SH-SY5Y (cell line): ENCODE measurements at regions not wholly inside any gene's neighbourhood (a gene's known extent, or its start where the extent isn't known, plus 50 kb on each side); places are given as distances from the start of the nearest gene placed in this dataset.

Experiments used
- GATA2 ChIP-seq: IDR thresholded peaks from 2 replicates; pipeline ENCODE4 v1.6.1; 2011; ENCODE audit warnings: mild to moderate bottlenecking, low read depth, low read length
- GATA3 ChIP-seq: IDR thresholded peaks from 2 replicates; pipeline ENCODE4 v1.6.1; 2011; ENCODE audit warnings: low read depth, mild to moderate bottlenecking, low read length, moderate library complexity

GRCh38 chr4:52202251-52202779 lies 151.2 kb downstream of the SPATA18 start:
- TF ChIP-seq GATA2 = no peak
- no peak for TF ChIP-seq GATA3

GRCh38 chr4:52202931-52203330 lies 151.8 kb downstream of the SPATA18 start:
- no peak for TF ChIP-seq GATA3
- no peak for TF ChIP-seq GATA2

DNA sequence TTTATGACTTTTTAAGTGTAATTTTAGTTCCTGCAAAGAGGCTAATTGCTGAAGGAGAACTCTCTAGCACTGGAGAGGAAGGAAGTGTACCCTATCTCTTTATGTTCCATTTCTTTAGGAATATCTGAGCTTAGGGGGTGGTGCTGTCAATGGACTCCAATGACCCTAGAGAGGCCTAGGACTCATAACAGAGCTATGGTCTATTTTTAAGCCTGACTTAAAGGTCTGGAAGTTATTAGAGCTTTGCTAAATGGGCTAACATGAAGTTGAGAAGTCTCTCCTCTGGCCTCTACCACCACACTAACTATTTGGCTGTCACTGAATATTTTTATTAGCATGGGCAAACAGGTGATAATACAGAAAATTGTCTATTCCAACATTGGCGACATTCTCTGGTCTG lies 152.2 kb downstream of the SPATA18 start:
- TF ChIP-seq GATA3 = no peak
- TF ChIP-seq GATA2 = no peak

GRCh38 chr4:52204921-52205320 lies 153.8 kb downstream of the SPATA18 start:
- no peak for TF ChIP-seq GATA2
- TF ChIP-seq GATA3 = no peak

DNA sequence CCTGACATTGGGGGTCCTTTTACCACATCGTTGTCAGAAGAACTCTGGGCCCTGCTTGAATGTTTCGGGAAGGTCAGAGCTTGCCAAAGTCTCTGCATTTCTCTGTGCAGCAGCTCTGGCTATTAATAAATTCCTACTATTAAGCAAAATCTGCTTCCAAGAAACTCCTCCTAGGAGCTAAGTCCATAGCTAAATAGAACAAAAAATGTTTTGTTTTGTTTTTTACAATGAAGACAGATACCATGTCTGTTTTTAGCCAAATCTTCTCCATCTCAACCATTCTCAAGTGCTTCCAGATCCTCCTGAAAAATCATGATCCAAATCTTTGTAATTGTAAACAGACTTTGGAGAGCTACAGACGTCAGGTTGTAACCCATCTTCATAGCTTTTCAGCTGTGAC lies 161.6 kb downstream of the SPATA18 start:
- TF ChIP-seq GATA2 (peak; percentile 79; the same call in 1 of the 2 replicates), GATA3 (peak; percentile 76)

DNA sequence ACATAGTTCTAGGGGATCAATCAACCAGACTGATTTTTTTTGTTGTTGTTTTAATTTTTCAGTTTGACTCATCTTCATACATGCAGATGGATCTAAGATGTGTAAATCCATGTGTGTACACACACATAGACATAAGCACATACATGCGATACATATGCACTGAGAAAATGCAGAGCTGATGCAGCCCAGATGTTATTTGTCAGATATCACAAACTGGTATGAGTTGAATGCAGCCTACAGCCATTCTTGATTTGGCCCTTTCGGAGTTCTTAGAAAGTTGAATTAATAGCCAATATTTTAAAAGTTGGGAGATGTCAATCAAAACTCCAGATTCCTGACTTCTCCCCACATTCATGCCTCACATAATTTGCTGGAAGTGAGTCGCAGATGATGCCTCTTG lies 180.4 kb downstream of the SPATA18 start:
- TF ChIP-seq GATA2 (no peak), GATA3 (no peak)

DNA sequence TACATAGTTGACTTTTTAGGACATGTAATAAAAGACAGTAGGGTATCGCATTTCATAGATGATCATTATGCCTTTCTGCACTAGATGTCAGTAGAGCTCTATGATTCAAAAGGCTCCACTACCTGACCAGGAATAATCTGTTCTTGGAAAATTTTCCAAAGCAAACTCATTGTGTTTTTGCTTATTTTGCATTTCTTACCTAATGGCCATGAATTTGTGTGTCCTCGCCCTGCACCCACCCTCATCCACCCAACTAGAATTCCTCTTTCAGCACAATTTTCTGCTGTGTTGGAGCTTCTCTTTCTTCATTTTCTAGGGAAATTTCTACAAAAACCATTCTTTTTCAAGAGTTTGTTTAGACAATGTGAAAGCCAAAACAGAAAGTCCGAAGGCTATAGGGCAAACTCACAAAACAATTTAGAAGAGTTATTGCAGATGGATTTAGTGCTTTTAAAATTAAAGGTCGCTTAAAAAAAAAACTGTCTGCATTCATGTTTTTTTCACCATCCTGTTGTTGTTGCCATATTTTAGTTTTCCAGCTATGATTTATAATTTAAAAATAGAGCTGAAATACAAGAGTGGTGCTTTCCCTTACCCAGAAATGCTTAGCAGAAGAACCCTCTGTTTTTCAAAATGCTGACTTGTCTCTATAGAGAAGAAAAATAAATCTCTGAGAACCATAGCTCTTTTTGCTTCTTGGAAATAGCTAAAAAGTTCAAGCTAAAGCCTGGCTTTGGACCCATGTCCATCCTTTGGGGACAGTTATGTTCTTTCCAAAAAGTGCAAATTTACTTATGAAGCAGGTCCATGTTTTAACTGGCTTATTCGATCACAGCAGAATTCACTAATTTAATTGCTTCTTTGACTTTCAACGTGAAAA lies 183.7 kb downstream of the SPATA18 start:
- no peak for TF ChIP-seq GATA3
- TF ChIP-seq GATA2 = no peak

GRCh38 chr4:52235552-52236201 lies 184.6 kb downstream of the SPATA18 start:
- no peak for TF ChIP-seq GATA3
- no peak for TF ChIP-seq GATA2

GRCh38 chr4:52241916-52242315 lies 190.8 kb downstream of the SPATA18 start:
- TF ChIP-seq GATA3 (no peak), GATA2 (no peak)

DNA sequence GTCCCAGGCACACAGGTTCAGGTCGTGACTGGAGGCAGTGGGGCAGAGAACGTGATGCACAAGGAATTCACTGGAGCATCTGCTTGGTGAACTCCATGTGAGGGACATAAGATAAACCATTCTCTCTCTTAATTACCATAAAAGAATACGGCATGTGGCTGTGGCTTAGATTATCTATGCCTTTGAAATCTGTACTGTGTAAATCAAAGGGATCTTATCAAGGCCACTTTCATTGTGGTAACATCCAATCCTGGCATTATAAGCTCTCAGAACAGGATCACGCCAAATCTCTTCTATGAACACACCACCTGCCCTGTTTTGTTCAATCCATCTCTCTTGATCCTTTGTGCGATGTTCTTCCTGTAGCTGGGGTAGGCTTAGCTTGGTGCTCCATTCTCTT lies 192.3 kb downstream of the SPATA18 start:
- TF ChIP-seq GATA3 = no peak
- TF ChIP-seq GATA2 = peak; percentile 77

DNA sequence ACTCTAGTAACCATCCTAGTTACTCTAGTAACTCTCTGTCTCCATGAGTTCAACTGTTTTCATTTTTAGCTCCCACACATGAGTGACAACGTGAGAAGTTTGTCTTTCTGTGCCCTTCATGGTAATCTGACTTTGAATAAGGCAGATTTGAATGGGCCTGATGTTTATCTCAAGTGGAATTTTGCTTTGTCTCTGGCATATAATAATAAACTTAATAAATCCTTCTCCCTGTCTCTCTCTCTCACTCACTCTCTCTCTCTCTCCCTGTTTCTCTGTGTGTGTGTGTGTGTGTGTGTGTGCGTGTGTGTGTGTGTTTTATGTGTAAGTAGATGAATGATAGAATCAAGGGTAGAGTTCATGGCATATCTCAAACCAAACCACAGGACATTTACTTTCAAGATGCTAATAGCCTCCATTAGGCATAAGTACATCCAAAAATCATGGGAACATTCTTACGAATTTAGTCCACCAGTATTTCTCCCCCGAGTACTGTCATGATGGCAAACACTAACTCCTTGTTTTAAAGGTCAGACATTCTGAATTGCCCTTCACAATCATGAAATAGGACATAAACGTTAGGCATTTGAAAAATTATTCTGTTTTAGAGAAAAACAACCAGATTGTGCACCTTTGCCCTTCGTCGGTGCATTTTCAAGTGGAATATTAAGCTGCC lies 193.1 kb downstream of the SPATA18 start:
- TF ChIP-seq GATA2 = peak; percentile 63; the same call in 1 of the 2 replicates
- peak; percentile 54 for TF ChIP-seq GATA3

- no peak for TF ChIP-seq GATA3
- TF ChIP-seq GATA2 = peak; percentile 68
Observed at GRCh38 chr4:52244848-52245247, 193.7 kb downstream of the SPATA18 start.

DNA sequence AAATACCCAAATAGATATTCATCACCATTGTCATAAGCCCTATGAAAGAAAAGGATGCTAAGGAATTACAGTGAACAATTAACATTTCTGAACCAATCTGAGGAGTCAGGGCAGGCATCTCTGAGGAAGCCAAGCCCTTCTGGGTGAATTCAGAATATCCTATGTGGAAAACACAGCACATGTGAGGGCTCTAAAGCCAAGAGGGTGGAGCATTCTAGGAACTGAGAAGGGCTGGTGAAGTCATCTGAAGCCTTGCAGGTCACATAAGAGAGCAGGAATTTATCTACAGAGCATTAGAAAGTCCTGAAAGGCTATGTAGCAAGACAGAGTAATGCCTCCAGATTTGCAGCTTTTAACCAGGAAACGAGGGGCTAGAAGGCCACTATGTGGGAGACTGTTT lies 195.7 kb downstream of the SPATA18 start:
- TF ChIP-seq GATA3 = no peak
- no peak for TF ChIP-seq GATA2

DNA sequence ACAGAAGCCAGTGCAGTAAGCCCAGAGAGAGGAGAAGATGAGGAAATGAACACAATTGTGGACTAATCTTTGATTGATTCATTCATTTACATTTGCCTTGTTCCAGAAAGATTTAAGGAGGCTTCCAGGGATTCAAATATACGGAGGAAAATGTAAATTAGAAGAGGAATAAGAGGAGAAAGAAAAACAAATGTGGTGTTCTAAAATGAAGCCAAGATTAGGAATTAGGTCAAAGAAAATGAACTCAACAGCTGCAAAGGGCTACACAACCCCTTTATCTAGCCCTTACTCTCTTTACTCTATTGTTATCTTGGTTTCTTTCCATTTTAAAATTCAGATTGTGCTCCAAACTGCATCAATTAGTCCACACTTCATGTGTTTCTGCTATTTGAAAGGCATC lies 196.8 kb downstream of the SPATA18 start:
- no peak for TF ChIP-seq GATA3
- TF ChIP-seq GATA2 = no peak

DNA sequence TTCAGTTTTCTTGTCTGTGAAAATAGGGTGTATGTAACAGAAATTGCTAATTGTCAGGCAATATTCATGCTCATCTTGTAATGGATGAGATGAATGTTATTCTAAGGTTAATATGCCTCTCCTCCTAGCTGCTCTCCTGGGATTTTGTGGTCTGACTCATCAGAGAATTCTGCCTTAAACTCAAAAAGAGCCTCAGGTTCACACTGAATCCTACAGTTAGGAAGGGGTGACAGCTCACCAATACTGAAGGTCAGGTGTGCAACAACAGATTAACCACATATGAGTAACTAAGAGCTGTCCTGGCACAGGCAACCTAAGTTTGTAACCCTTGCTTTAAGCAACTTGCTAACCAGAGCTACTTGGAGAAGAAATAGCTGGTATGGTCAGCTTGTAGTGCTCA lies 197.7 kb downstream of the SPATA18 start:
- no peak for TF ChIP-seq GATA3
- TF ChIP-seq GATA2 = no peak
